Erythroblast (primary cell): ENCODE measurements at regions not wholly inside any gene's neighbourhood (a gene's known extent, or its start where the extent isn't known, plus 50 kb on each side); places are given as distances from the start of the nearest gene placed in this dataset.

Experiments
- GATA1 ChIP-seq: IDR thresholded peaks from 2 replicates; pipeline ENCODE4 v1.6.1; 2011; ENCODE audit warnings: low read depth, mild to moderate bottlenecking, control low read depth, low read length, moderate library complexity
- POLR2A ChIP-seq: IDR thresholded peaks from 2 replicates; pipeline ENCODE4 v1.6.1; 2011; ENCODE audit warnings: mild to moderate bottlenecking, low read length

- TF ChIP-seq POLR2A (no peak), GATA1 (no peak)
Measured at GRCh38 chr10:3978761-3979160, 193.8 kb upstream of the KLF6 start.
